ENCODE measurements at regions not wholly inside any gene's neighbourhood (a gene's known extent, or its start where the extent isn't known, plus 50 kb on each side); places are given as distances from the start of the nearest gene placed in this dataset.

GRCh38 chr1:208919371-208919770, 664.1 kb upstream of the CAMK1G start (continued):
- TF ChIP-seq PRDM6 (tag by site-specific recombination; IDR thresholded peaks at IDR 0.05) (no peak), ZEB2 (tag by site-specific recombination; IDR thresholded peaks at IDR 0.05) (no peak)
- TF ChIP-seq, protein P1, sequence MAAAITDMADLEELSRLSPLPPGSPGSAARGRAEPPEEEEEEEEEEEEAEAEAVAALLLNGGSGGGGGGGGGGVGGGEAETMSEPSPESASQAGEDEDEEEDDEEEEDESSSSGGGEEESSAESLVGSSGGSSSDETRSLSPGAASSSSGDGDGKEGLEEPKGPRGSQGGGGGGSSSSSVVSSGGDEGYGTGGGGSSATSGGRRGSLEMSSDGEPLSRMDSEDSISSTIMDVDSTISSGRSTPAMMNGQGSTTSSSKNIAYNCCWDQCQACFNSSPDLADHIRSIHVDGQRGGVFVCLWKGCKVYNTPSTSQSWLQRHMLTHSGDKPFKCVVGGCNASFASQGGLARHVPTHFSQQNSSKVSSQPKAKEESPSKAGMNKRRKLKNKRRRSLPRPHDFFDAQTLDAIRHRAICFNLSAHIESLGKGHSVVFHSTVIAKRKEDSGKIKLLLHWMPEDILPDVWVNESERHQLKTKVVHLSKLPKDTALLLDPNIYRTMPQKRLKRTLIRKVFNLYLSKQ (tag by site-specific recombination; IDR thresholded peaks at IDR 0.05; ENCODE audit: borderline replicate concordance) = no peak

DNA sequence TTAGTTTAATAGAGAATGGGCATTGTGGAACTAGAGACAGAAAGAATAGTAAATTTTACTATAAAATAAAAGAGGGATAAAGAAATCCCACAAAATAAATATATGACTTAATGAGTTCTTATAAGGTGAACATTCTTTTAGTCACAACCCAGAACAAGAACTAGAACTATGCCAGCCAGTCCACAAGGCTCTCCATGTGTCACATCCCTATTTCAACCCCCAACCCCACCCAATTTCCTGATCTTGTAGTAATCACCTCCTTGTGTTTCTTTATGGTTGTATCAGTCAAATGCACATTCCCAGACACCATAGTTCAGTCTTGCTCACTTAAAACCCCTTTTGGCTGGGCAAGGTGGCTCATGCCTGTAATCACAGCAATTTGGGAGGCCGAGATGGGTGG, 662.3 kb upstream of the CAMK1G start:
- CTCF ChIA-PET = no interaction called here
- Histone ChIP-seq H3K27ac (ENCODE audit: extremely low read depth, low read depth, low read length) (no peak overlapping the region), H3K9me3 (ENCODE audit: control insufficient read depth, insufficient read depth, low read depth, low read length) (no peaks in the 10 kb centered on the region), H3K4me1 (ENCODE audit: control insufficient read depth, insufficient read depth, low read length) (no peaks in the 10 kb centered on the region), H3K36me3 (ENCODE audit: control insufficient read depth in 2 of 2, insufficient read depth in 1 of 2, low read length in 2 of 2) (no peaks in the 10 kb centered on the region), H3K4me3 (ENCODE audit: low read depth, low read length) (no peak overlapping the region)
- no peak for TF ChIP-seq ZNF354C (tag by site-specific recombination; IDR thresholded peaks at IDR 0.05; ENCODE audit: borderline replicate concordance, low read depth)
- POLR2A ChIA-PET = no interaction called here

GRCh38 chr1:208923456-208923855, 660.1 kb upstream of the CAMK1G start:
- Histone ChIP-seq H3K27ac (ENCODE audit: extremely low read depth, low read depth, low read length) (no peak overlapping the region), H3K4me3 (ENCODE audit: low read depth, low read length) (no peak overlapping the region), H3K9me3 (ENCODE audit: control insufficient read depth, insufficient read depth, low read depth, low read length) (no peaks in the 10 kb centered on the region), H3K4me1 (ENCODE audit: control insufficient read depth, insufficient read depth, low read length) (no peaks in the 10 kb centered on the region), H3K36me3 (ENCODE audit: control insufficient read depth in 2 of 2, insufficient read depth in 1 of 2, low read length in 2 of 2) (no peaks in the 10 kb centered on the region)
- CTCF ChIA-PET = no interaction called here
- POLR2A ChIA-PET = no interaction called here
- TF ChIP-seq ZBTB7A (tag by site-specific recombination; IDR thresholded peaks at IDR 0.05; ENCODE audit: low read depth) = no peak
- TF ChIP-seq, protein P2, sequence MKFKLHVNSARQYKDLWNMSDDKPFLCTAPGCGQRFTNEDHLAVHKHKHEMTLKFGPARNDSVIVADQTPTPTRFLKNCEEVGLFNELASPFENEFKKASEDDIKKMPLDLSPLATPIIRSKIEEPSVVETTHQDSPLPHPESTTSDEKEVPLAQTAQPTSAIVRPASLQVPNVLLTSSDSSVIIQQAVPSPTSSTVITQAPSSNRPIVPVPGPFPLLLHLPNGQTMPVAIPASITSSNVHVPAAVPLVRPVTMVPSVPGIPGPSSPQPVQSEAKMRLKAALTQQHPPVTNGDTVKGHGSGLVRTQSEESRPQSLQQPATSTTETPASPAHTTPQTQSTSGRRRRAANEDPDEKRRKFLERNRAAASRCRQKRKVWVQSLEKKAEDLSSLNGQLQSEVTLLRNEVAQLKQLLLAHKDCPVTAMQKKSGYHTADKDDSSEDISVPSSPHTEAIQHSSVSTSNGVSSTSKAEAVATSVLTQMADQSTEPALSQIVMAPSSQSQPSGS (tag by site-specific recombination; IDR thresholded peaks at IDR 0.05; ENCODE audit: low read depth) = no peak
- TF ChIP-seq ZBTB1 (tag by site-specific recombination; IDR thresholded peaks at IDR 0.05) = no peak
- no peak for TF ChIP-seq ZNF558 (tag by site-specific recombination; IDR thresholded peaks at IDR 0.05)
- no peak for TF ChIP-seq ZNF544 (tag by site-specific recombination; IDR thresholded peaks at IDR 0.05)

- ChIA-PET CTCF (no interaction called here), POLR2A (no interaction called here)
- Histone ChIP-seq H3K27ac (ENCODE audit: extremely low read depth, low read depth, low read length) (no peak overlapping the region), H3K9me3 (ENCODE audit: control insufficient read depth, insufficient read depth, low read depth, low read length) (no peaks in the 10 kb centered on the region), H3K4me3 (ENCODE audit: low read depth, low read length) (no peak overlapping the region), H3K4me1 (ENCODE audit: control insufficient read depth, insufficient read depth, low read length) (no peaks in the 10 kb centered on the region), H3K36me3 (ENCODE audit: control insufficient read depth in 2 of 2, insufficient read depth in 1 of 2, low read length in 2 of 2) (no peaks in the 10 kb centered on the region)
- TF ChIP-seq ZNF112 (tag by site-specific recombination; IDR thresholded peaks at IDR 0.05) = no peak
- no peak for TF ChIP-seq ZNF248 (tag by site-specific recombination; IDR thresholded peaks at IDR 0.05)
- no peak for TF ChIP-seq ZFP69B (tag by site-specific recombination; IDR thresholded peaks at IDR 0.05)
- TF ChIP-seq ZNF26 (tag by site-specific recombination; IDR thresholded peaks at IDR 0.05) = no peak
- no peak for TF ChIP-seq ZNF23 (tag by site-specific recombination; IDR thresholded peaks at IDR 0.05; ENCODE audit: borderline replicate concordance)
- TF ChIP-seq ZBTB49 (tag by site-specific recombination; IDR thresholded peaks at IDR 0.05; ENCODE audit: low read depth) = no peak
- TF ChIP-seq, protein P3, sequence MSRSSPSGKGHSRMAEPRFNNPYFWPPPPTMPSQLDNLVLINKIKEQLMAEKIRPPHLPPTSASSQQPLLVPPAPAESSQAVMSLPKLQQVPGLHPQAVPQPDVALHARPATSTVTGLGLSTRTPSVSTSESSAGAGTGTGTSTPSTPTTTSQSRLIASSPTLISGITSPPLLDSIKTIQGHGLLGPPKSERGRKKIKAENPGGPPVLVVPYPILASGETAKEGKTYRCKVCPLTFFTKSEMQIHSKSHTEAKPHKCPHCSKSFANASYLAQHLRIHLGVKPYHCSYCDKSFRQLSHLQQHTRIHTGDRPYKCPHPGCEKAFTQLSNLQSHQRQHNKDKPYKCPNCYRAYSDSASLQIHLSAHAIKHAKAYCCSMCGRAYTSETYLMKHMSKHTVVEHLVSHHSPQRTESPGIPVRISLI (tag by site-specific recombination; IDR thresholded peaks at IDR 0.05) = no peak
- no peak for TF ChIP-seq ZBTB8A (tag by site-specific recombination; IDR thresholded peaks at IDR 0.05)
- no peak for TF ChIP-seq ZNF560 (tag by site-specific recombination; IDR thresholded peaks at IDR 0.05; ENCODE audit: borderline replicate concordance)
Measured at GRCh38 chr1:208923946-208924720, 659.4 kb upstream of the CAMK1G start.
